ENCODE measurements at regions not wholly inside any gene's neighbourhood (a gene's known extent, or its start where the extent isn't known, plus 50 kb on each side); places are given as distances from the start of the nearest gene placed in this dataset.

DNA sequence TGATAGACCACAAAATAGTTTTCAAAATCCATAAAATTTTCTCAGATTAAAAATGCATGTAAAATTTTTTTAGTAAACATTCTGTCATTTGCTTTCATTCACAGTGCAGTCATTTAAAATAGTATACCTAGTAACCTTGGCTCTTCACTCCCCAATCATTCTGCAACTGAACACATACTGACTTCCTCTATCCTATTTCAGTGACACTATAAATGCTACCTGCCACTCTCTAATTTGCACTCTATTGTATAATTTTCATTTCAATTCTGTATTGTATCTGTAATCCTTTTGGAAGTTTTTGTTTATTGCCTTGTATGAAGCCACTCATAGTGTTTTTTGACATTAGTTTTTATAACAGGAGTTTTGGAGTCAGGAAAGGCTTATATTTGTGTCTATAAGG is 1029.1 kb upstream of the NCAM2 start:
- TF ChIP-seq, protein P1, sequence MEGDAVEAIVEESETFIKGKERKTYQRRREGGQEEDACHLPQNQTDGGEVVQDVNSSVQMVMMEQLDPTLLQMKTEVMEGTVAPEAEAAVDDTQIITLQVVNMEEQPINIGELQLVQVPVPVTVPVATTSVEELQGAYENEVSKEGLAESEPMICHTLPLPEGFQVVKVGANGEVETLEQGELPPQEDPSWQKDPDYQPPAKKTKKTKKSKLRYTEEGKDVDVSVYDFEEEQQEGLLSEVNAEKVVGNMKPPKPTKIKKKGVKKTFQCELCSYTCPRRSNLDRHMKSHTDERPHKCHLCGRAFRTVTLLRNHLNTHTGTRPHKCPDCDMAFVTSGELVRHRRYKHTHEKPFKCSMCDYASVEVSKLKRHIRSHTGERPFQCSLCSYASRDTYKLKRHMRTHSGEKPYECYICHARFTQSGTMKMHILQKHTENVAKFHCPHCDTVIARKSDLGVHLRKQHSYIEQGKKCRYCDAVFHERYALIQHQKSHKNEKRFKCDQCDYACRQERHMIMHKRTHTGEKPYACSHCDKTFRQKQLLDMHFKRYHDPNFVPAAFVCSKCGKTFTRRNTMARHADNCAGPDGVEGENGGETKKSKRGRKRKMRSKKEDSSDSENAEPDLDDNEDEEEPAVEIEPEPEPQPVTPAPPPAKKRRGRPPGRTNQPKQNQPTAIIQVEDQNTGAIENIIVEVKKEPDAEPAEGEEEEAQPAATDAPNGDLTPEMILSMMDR (IDR thresholded peaks at IDR 0.05; ENCODE audit: low read depth, low read length) = no peak
- no peak for DNase-seq (ENCODE audit: extremely low read depth, low read depth)

DNA sequence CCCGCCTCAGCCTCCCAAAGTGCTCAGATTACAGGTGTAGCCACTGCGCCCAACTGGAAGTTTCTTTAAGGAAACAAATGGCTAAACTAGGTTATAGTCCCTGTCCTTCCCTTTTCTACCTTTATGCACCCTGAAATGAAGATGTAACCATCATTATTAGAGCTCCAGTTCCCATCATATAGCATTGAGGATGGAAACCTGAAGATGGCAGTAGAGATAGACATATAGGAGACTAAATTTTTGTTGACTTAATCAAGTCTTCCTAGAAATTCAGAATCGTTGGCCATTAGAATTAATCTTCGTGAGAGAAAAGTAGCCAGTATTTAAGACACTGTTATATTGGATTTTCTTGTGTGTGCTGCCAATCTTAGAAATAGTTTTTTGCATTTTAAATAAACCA is 1016.3 kb upstream of the NCAM2 start:
- TF ChIP-seq, protein P1 (IDR thresholded peaks at IDR 0.05; ENCODE audit: low read depth, low read length) = no peak
- DNase-seq (ENCODE audit: extremely low read depth, low read depth) = no peak

DNA sequence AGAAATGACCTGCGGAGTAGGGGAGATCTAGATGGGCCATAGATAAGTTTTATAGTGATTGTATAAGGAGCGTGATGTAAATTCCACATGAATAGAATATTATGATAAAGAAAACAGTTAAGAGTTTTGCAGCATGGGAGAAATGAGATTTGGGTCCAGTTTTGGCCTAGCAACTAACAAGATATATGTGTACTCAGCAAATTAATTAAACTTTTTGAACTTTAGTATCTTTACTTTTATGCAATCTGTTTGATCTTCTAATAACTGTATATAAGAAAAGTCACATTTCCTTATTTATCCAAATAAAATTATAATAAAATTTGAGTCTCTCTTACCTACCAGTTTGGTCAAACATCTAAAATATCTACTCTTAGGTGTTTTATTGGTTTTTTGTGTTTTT is 1011.8 kb upstream of the NCAM2 start:
- TF ChIP-seq, protein P1 (IDR thresholded peaks at IDR 0.05; ENCODE audit: low read depth, low read length) = no peak
- DNase-seq (ENCODE audit: extremely low read depth, low read depth) = no peak

DNA sequence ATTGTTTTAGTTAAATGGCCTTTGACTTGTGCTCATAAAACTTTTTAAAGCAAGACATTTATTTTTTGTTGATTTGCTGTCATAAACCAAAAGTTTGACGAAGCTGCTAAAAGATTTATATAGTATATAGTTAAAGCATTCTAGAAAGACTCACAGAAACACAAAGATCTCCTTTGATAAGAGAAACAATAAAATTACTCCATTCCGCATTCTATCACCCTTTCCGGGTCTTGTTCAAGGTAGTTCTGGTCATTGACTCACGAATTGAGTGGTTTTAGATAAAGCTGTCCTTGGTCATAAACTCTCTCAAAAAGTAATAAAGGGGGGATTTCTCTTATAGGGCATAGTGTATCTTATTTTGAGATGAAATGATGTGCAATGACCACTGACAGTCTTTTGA is 1010.5 kb upstream of the NCAM2 start:
- no peak for DNase-seq (ENCODE audit: extremely low read depth, low read depth)

DNA sequence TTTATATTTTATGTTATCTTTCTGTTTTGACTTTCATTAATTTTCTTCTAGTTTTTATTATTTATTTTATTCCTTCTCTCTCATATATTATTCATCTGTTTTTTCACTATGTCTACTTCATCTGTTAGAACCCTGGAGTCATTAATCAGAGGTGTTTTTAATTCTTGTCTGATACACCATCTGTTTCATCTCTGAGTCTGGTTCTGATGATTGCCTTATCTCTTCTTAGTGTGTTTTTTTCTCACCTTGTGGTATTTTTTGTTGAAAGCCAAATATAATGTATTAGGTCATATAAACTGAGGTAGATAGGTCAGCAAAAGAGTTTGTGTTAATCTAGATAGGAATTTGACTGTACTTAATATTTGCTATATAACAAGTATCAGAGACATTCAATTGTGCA is 1005.7 kb upstream of the NCAM2 start:
- DNase-seq (ENCODE audit: extremely low read depth, low read depth) = no peak
- TF ChIP-seq, protein P1 (IDR thresholded peaks at IDR 0.05; ENCODE audit: low read depth, low read length) = no peak

More for the DNA sequence above, 1010.5 kb upstream of the NCAM2 start:
- TF ChIP-seq, protein P1 (IDR thresholded peaks at IDR 0.05; ENCODE audit: low read depth, low read length) = no peak

DNA sequence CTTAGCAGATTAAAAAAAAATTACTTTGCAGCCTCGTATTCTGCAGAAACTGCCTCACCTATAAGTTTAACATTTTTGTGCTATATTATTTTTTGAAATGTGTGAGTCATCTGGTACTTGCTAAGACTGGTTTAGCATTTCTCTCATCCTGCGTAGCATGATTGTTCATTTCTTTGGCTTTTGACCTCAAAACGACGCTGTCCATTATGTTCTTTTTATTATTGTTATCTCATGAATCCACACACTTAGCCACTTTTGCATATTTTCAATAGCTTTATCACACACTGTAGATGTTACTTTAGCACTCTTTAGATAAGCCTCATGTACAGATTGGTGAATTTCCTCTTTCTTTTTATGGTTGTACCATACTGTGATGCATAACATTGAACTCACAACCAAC is 1004.9 kb upstream of the NCAM2 start:
- TF ChIP-seq, protein P1 (IDR thresholded peaks at IDR 0.05; ENCODE audit: low read depth, low read length) = no peak
- DNase-seq (ENCODE audit: extremely low read depth, low read depth) = no peak

DNA sequence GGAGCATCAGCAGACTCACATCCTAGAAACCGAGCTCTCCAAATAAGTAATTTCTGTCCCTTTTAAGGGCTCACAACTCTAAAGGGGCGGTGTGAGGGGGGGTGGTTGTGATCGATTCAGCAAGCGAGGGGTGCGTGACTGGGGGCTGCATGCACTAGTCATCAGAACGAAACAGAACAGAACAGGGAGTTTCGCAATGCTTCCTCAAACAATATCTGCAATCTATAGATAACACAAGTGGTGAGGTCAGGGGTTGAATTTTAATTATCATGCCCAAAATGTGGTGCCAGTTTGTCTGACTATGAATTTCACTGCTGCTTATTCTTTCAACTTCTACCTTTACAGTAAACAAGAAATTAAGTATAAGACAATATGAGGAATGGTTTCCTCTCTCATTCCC is 1003.0 kb upstream of the NCAM2 start:
- TF ChIP-seq, protein P1 (IDR thresholded peaks at IDR 0.05; ENCODE audit: low read depth, low read length) = no peak
- no peak for DNase-seq (ENCODE audit: extremely low read depth, low read depth)
